Right atrium auricular region (tissue), 2 donors: ENCODE measurements at regions not wholly inside any gene's neighbourhood (a gene's known extent, or its start where the extent isn't known, plus 50 kb on each side); places are given as distances from the start of the nearest gene placed in this dataset.
"Not testable (repeated sequence)": the region's sequence is repeated elsewhere in the genome, so short reads cannot be mapped to it uniquely, and the experiment has no call there.

Source experiments
- DNase-seq: peaks from one replicate; pipeline ENCODE4 v3.0.0-alpha.2; 2019; ENCODE audit warnings: low spot score
- H3K27ac ChIP-seq, 2 donors: fragments of 200-600 bp; sonication (generic); 1 replicate in 1 of 2; 2 replicates in 1 of 2; pipeline ENCODE4 v1.5.1; 2016 to 2019
- H3K27me3 ChIP-seq, 2 donors: fragments of 200-600 bp; sonication (generic); one replicate each; pipeline versions ENCODE4 v1.5.1 to v1.6.0; 2017 to 2019
- H3K36me3 ChIP-seq: fragments of 200-600 bp; sonication (generic); one replicate; pipeline ENCODE4 v1.5.1; 2016
- H3K4me1 ChIP-seq, 2 donors: fragments of 200-600 bp; sonication (generic); one replicate each; pipeline versions ENCODE4 v1.5.1 to v1.6.0; 2017 to 2019
- H3K4me3 ChIP-seq, 2 donors: fragments of 200-600 bp; sonication (generic); 1 replicate in 1 of 2; 2 replicates in 1 of 2; pipeline ENCODE4 v1.5.1; 2017 to 2019; ENCODE audit warnings: mild to moderate bottlenecking in 1 of 2, moderate library complexity in 1 of 2
- H3K9me3 ChIP-seq, 2 donors: fragments of 200-600 bp; sonication (generic); one replicate each; pipeline ENCODE4 v1.5.1; 2019
- TF ChIP-seq, protein P1 (sequence below), 2 donors: fragments of 200-600 bp; sonication (generic); IDR thresholded peaks; one replicate each; pipeline ENCODE4 v1.5.1; 2019; ENCODE audit warnings: antibody characterized with exemption in 2 of 2

DNA sequence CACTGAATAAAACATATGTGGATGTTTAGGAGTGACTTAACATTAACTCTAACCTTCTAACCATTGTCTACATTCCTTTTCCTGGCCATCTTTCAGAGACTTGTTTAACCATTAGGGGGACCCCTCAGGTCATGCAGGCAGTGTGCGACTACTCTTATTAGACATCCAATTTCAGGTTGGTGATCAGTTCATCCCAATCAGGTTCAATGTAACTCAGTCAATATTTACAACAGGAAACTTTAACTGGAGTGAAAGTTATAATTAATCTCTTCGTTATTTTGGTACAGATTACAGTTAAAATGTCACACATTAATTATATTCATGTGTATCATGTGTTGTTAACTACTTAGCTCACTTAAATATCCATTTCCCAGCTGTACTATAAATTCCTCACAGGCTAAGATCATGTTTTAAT lies 68.8 kb upstream of the RGS1 start:
- H3K27me3 ChIP-seq: no peaks in the 10 kb centered on the region
- H3K4me1 ChIP-seq: no peaks in the 10 kb centered on the region
- no peak for DNase-seq
- H3K36me3 ChIP-seq: no peaks in the 10 kb centered on the region
- no peak overlapping the region for H3K4me3 ChIP-seq
- no peak overlapping the region for H3K27ac ChIP-seq
- TF ChIP-seq, protein P1, sequence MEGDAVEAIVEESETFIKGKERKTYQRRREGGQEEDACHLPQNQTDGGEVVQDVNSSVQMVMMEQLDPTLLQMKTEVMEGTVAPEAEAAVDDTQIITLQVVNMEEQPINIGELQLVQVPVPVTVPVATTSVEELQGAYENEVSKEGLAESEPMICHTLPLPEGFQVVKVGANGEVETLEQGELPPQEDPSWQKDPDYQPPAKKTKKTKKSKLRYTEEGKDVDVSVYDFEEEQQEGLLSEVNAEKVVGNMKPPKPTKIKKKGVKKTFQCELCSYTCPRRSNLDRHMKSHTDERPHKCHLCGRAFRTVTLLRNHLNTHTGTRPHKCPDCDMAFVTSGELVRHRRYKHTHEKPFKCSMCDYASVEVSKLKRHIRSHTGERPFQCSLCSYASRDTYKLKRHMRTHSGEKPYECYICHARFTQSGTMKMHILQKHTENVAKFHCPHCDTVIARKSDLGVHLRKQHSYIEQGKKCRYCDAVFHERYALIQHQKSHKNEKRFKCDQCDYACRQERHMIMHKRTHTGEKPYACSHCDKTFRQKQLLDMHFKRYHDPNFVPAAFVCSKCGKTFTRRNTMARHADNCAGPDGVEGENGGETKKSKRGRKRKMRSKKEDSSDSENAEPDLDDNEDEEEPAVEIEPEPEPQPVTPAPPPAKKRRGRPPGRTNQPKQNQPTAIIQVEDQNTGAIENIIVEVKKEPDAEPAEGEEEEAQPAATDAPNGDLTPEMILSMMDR (IDR thresholded peaks at IDR 0.05): peak in 1 of 2 donors; percentile 37
- no peaks in the 10 kb centered on the region for H3K9me3 ChIP-seq

DNA sequence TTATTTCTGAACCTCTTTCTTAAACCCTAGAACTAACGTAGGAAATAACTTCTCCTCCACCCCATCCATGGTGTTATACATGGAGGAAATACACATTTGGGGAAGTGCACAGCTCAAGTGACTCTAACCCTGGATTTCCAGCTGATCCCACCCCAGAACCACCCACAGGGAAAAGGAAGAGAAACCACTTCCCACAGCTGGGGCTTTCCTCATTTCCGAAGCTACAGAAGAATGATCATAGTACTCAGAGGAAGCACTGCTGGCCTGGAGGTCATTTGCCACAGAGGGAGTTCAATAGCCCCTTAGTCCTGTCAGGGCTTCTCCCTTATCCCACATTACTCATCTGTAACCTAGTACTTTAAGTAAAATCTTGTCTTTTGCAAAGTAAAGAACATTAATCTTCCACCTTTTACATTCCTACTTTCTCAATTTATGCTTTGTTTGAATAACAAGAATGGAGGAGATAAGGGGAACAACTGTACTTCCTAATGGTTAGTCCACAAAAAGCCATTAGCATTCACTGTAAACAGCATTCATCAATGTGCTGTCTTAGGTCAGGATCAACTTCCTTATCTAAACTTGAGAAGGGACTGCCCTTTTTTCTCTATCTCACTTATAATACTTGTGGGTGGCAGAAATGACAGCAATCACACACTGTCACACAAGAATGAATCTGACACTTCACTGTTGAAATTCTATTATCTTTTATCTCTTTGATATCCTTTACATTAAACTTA lies 63.0 kb upstream of the RGS1 start:
- no peaks in the 10 kb centered on the region for H3K36me3 ChIP-seq
- H3K27ac ChIP-seq: no peak overlapping the region
- H3K4me1 ChIP-seq: no peaks in the 10 kb centered on the region
- no peak overlapping the region for H3K4me3 ChIP-seq
- no peaks in the 10 kb centered on the region for H3K27me3 ChIP-seq
- no peak for DNase-seq
- H3K9me3 ChIP-seq: no peaks in the 10 kb centered on the region
- TF ChIP-seq, protein P1 (IDR thresholded peaks at IDR 0.05): no peak

DNA sequence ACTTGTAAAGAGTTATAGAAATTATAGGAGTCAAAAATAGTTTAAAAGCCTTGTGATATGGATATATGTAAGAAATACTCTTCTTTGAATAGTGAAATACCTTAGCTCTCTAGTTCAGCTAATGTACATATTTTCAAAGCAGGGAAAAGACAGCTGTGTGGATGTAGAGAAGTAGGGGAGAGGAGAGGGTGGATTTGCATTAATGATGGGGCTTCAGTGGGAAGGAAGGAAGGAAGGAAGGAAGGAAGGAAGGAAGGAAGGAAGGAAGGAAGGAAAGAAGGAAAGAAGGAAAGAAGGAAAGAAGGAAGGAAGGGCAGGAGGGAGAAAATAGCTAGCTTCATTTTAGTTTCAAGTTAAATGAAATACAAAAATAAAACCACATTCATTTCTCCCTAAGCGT lies 62.4 kb upstream of the RGS1 start:
- Histone ChIP-seq H3K36me3 (no peaks in the 10 kb centered on the region), H3K4me1 (no peaks in the 10 kb centered on the region), H3K4me3 (no peak overlapping the region), H3K27ac (no peak overlapping the region), H3K27me3 (no peaks in the 10 kb centered on the region), H3K9me3 (no peaks in the 10 kb centered on the region)
- TF ChIP-seq, protein P1 (IDR thresholded peaks at IDR 0.05): no peak
- no peak for DNase-seq

DNA sequence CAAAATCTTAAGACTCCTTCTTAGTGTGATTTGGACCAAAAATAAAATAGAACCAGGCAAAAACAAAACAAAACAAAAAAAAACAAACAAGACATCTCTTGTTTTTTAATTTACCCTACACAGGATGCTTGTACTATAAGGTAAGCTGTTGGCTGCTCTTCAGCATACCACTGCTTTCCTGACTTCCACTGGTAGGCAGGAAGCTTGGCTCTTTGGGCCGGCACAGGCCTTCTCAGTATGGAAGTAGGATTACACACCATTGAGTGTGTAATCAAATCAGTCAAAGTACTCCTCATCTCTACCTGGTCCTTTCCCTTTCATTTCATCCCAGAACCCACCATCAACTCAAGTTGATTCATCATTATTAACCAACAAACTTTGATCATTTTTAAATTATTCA lies 61.9 kb upstream of the RGS1 start:
- Histone ChIP-seq H3K27me3 (no peaks in the 10 kb centered on the region), H3K9me3 (no peaks in the 10 kb centered on the region), H3K4me3 (no peak overlapping the region), H3K4me1 (no peaks in the 10 kb centered on the region), H3K27ac (no peak overlapping the region), H3K36me3 (no peaks in the 10 kb centered on the region)
- DNase-seq: no peak
- TF ChIP-seq, protein P1 (IDR thresholded peaks at IDR 0.05): no peak

DNA sequence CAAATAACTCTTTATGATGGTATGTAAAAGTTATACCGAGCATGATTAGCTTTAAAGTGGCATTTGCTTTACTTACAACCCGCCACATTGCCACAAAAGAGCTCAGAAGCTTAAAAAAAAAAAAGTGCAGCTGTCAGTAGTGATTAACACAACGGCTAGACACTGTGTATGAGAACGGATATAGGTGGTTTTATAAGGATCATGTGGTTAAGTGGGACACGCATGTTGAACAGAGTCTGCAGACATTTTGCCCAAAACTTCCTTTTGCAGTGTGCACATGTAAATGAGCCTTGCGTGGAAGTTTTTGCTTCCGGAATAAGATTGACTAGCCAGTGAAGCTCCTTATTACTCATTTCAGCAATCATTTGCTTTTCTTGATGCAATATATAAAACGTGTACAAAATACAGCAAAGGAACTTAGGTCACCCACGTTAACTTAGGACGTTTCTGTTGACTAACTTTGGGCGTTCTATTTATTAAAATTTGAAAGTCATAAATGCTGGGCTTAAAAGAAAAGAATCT lies 58.7 kb upstream of the RGS1 start:
- Histone ChIP-seq H3K4me3 (no peak overlapping the region), H3K27me3 (no peaks in the 10 kb centered on the region), H3K27ac (no peak overlapping the region), H3K9me3 (no peaks in the 10 kb centered on the region), H3K4me1 (no peaks in the 10 kb centered on the region), H3K36me3 (no peaks in the 10 kb centered on the region)
- TF ChIP-seq, protein P1 (IDR thresholded peaks at IDR 0.05): no peak
- no peak for DNase-seq

DNA sequence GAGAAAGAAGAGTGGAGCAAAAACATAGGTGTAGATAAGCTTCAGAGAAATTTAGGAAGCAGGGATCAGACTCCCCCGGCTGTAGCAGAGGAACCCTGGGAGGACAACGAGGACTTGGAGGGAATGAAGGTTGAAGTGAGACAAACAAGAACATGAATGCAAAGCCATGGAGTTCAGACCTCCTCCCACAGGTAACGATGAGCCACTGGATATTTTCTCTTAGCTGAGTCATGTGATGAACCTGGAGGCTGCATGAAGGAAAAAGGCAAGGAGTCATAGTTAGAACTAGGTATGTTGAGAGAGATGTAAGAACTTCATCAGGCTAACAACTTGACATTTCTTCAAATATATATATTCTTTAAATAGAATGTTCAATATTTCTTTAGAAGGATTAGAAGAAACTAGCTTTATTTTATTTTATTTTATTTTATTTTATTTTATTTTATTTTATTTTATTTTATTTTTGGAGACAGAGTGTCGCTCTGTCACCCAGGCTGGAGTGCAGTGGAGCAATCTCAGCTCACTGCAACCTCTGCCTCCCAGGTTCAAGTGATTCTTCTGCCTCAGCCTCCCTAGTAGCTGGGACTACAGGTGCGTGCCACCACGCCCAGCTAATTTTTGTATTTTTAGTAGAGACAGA lies 57.7 kb upstream of the RGS1 start:
- not testable (repeated sequence) for DNase-seq, H3K36me3 ChIP-seq, H3K27ac ChIP-seq, H3K9me3 ChIP-seq, H3K4me3 ChIP-seq, H3K27me3 ChIP-seq, H3K4me1 ChIP-seq
